Right cardiac atrium (tissue), 5 donors: ENCODE measurements at regions not wholly inside any gene's neighbourhood (a gene's known extent, or its start where the extent isn't known, plus 50 kb on each side); places are given as distances from the start of the nearest gene placed in this dataset.

Experiments used
- ATAC-seq, 2 donors: fragments of 200-7000 bp; cut with Tn5 transposase; one replicate each; pipeline versions ENCODE4 v1.8.0 to v1.9.1; 2020; ENCODE audit warnings: moderate library complexity in 2 of 2, mild to moderate bottlenecking in 1 of 2
- DNase-seq, 3 donors: peaks; one replicate each; pipeline ENCODE4 v3.0.0-alpha.2; 2020
- H3K27ac ChIP-seq: one replicate; pipeline ENCODE4 v1.5.1; 2013; ENCODE audit warnings: mild to moderate bottlenecking, low read length, control low read depth, moderate library complexity
- H3K27me3 ChIP-seq: one replicate; pipeline ENCODE4 v1.6.1; 2013; ENCODE audit not compliant: control insufficient read depth, insufficient read depth
- H3K4me1 ChIP-seq: one replicate; pipeline ENCODE4 v1.6.1; 2013; ENCODE audit warnings: low read length; ENCODE audit not compliant: control insufficient read depth, insufficient read depth
- H3K4me3 ChIP-seq: one replicate; pipeline ENCODE4 v1.5.1; 2013; ENCODE audit warnings: low read length, control low read depth
- H3K9me3 ChIP-seq: one replicate; pipeline ENCODE4 v1.6.1; 2013; ENCODE audit warnings: low read length; ENCODE audit not compliant: control insufficient read depth
- WGBS: extraction: QIAGEN DNeasy Blood & Tissue Kit; methylation state at CpG from one replicate; pipeline ENCODE4 v1.1.7; 2013; 5-methylcytosine and 5-hydroxymethylcytosine counted together
- intact Hi-C, 4 donors: fragments of 100-400 bp; cut with DNase I; formaldehyde crosslinking; loops; one replicate each; pipeline versions ENCODE4 v1.11.0 to v1.14.0; 2022 to 2023
- donor health status: healthy with polysubstance abuse.
- donor health status: DM: no; HTN: yes; CAD: no.
- donor health status: DM: no; HTN: no; CAD: no.
- donor health status: DM: no; HTN: yes; CAD: no; lungs with severe emphysema.
- donor health status: DM: yes; HTN: yes; CAD: no.

DNA sequence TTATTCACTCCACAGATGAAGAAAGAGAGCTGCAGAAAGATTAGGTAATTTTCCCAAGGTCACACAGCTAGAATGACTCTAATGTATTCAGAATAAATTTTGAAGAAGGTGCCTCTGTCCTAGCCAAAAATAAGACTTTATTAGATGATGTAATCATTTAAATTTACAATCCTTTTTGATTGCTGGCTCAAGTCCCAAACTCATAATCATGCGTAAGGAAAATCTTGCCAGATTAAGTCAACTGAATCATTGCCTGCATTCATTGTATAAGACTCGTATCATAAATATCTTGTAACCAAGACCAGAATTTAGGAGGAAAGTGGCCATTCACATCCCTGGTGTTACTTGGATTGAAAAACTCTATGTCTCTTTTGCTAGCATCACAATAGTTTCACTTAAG is 53.1 kb upstream of the STK39 start:
- WGBS, result 67% methylated on average over 2 of the region's 2 CpGs
- ATAC-seq, result no peak
- DNase-seq, result no peak
- H3K4me1 ChIP-seq, result no peaks in the 10 kb centered on the region
- H3K4me3 ChIP-seq, result no peak overlapping the region
- H3K27ac ChIP-seq, result no peak overlapping the region
- no peaks in the 10 kb centered on the region for H3K27me3 ChIP-seq
- intact Hi-C loops, result no loop called here
- H3K9me3 ChIP-seq, result no peaks in the 10 kb centered on the region

DNA sequence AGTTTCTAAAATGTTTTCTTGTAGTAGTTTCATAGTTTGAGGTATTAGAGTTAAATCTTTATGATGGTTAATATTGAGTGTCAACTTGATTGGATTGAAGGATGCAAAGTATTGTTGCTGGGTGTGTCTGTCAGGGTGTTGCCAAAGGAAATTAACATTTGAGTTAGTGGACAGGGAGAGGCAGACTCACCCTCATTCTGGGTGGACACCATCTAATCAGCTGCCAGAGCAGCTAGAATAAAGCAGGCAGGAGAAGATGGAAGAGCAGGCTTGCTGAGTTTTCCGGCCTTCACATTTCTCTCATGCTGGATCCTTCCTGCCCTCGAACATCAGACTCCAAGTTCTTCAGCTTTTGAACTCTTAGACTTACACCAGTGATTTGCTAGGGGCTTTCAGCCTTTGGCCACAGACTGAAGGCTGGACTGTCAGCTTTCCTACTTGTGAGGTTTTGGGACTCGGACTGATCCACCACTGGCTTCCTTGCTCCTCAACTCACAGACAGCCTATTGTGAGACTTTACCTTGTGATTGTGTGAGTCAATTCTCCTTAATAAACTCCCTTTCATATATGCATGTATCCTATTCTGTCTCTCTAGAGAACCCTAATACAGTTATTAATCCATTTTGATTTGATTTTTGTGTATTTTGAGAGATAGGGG is 56.8 kb upstream of the STK39 start:
- Histone ChIP-seq H3K27ac (no peak overlapping the region), H3K27me3 (no peaks in the 10 kb centered on the region), H3K9me3 (no peaks in the 10 kb centered on the region), H3K4me3 (no peak overlapping the region), H3K4me1 (no peaks in the 10 kb centered on the region)
- WGBS, result 97% methylated on average over 3 of the region's 3 CpGs
- no peak for ATAC-seq
- no peak for DNase-seq
- intact Hi-C loops, result no loop called here

DNA sequence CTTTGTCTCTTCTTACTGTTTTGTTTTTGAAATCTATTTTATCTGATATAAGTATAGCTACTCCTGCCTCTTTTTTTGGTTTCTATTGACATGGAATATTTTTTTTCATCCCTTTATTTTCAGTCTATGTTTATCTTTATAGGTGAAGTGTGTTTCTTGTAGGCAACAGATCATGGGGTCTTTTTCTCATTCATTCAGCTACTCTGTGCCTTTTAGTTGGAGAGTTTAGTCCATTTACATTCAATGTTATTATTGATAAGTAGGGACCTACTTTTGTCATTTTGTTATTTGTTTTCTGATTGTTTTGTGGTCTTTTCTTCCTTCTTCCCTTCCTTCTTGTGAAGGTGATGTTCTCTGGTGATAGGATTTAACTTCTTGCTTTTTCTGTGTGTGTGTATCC is 60.0 kb upstream of the STK39 start:
- intact Hi-C loops, result no loop called here
- no peak overlapping the region for H3K27ac ChIP-seq
- no peak for ATAC-seq

DNA sequence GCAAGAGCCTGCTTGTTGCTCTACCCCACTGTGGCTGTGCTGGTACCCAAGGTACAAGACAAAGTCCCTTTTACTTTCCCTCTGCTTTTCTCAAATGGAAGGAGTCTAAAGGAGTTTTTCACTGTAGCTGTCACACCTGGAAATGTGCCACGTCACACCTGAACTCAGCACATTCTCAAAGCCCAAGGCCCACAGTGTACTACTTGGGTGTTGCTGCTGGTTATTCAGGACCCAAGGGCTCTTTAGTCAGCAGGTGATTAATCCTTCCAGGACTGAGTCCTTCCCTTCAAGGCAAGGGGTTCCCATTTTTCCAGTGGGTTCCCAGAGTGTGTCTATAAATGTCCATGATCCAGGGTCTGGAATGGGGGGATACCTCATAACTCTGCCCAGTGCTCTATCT is 63.2 kb upstream of the STK39 start:
- no peak overlapping the region for H3K27ac ChIP-seq
- no peaks in the 10 kb centered on the region for H3K4me1 ChIP-seq

More for the DNA sequence above, 60.0 kb upstream of the STK39 start:
- DNase-seq, result no peak
- H3K27me3 ChIP-seq, result no peaks in the 10 kb centered on the region
- no peak overlapping the region for H3K4me3 ChIP-seq
- H3K9me3 ChIP-seq, result no peaks in the 10 kb centered on the region
- H3K4me1 ChIP-seq, result no peaks in the 10 kb centered on the region

DNA sequence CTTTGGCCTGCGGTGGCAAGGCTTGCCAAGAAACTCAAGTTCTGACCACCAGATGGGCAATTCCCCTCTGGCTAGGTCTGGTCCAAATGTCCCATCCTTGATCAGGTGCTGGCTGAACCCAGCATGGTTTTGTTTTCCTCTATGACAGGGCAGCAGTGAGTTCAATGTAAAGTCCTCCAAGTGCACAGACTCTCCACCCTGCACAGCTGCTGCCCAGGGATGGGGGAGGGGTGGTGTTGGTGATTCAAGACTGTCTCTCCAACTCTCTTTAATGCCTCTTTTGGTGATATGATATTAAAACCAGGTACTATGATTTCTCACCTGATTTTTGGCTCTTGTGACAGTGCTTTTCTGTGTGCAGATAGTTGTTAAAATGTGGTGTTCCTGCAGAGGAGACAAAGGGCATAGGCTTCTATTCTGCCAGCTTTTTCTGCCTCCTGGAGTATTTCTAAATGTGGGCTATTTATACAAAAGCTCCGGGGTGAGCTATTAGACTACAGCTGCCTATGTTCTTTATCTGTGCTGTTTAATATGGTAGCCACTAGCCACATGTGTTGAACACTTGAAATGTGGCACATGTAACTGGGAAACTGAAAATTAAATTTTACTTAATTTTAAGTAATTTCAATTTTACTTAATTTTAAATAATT is 64.0 kb upstream of the STK39 start:
- no peaks in the 10 kb centered on the region for H3K27me3 ChIP-seq
- H3K9me3 ChIP-seq, result no peaks in the 10 kb centered on the region
- WGBS, result 63% methylated on average over 2 of the region's 2 CpGs
- no peak for DNase-seq
- H3K4me1 ChIP-seq, result peaks cover 2% of the 10 kb centered on the region
- peak in 1 of 2 donors; percentile 29 for ATAC-seq
- no peak overlapping the region for H3K27ac ChIP-seq
- intact Hi-C loops, result loop anchor here in 1 of 4 donors (10.0 kb wide), 1 partner anchor 157 kb away; no protein-coding TSS in a partner anchor
- H3K4me3 ChIP-seq, result no peak overlapping the region

More for the DNA sequence above, 63.2 kb upstream of the STK39 start:
- DNase-seq, result no peak
- intact Hi-C loops, result loop anchor here in 1 of 4 donors (10.0 kb wide), 1 partner anchor 156 kb away; no protein-coding TSS in a partner anchor
- H3K27me3 ChIP-seq, result no peaks in the 10 kb centered on the region
- WGBS, result 93% methylated on average over 1 of the region's 1 CpG
- no peaks in the 10 kb centered on the region for H3K9me3 ChIP-seq
- no peak for ATAC-seq
- H3K4me3 ChIP-seq, result no peak overlapping the region

DNA sequence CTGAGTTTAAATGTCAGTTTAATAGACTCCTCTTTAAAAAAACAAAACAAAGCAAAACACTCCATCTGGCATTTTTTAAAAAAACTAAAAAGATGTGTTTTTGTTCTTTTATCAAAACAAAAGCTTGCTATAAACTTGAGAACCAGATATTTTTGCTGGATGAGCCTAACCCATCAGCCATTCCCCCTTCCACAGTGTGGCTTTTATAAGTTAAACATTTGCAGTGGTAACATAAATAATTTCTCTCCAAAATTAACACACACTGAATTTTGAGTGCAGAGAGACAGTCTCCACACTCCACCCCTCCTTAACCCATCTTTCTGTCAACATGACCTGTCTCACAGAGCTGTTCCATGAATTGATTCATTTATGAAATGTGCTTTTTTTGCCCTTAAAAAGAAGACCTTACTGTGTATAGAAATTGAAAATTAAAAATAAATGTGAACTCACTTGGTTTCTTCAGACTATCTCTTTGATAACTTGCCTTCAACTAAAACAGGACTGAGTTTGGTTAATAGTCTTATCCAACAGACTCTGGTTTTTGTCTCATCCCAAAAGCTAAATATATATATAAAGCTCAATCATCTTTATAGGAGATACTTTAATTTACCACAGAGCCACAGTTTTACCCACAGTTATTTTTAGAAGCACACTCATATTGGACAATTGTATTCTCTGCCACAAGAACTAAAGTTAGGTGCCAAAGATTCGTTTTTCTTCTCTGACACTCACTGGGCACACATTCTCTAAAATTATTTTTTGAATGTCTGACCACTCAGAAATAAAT is 64.8 kb upstream of the STK39 start:
- Histone ChIP-seq H3K9me3 (no peaks in the 10 kb centered on the region), H3K4me1 (peaks cover 2% of the 10 kb centered on the region), H3K27me3 (no peaks in the 10 kb centered on the region), H3K4me3 (no peak overlapping the region), H3K27ac (no peak overlapping the region)
- no peak for ATAC-seq
- WGBS, result 9% methylated on average over 1 of the region's 1 CpG
- DNase-seq, result no peak
- intact Hi-C loops, result loop anchor here in 1 of 4 donors (10.0 kb wide), 1 partner anchor 157 kb away; no protein-coding TSS in a partner anchor

DNA sequence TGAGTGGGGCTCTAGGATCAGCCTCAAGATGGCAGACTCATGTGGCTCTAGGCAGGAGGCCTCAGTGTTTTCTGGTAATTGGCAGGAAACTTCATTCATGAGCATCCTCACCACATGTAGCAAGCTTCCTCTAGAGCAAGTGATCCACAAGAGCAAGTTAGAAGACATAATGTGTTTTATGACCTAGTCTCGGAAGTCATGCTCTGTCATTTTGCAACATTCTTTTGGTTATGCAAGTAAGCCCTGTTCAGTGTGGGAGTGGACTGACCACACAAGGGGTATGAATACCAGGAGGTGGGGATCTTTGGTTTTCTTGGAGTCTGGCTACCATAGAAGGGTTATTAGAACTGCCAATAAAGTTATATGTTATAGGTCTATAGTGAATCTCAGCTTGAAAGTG is 66.8 kb upstream of the STK39 start:
- 90% methylated on average over 1 of the region's 1 CpG for WGBS
- Histone ChIP-seq H3K27me3 (no peaks in the 10 kb centered on the region), H3K9me3 (no peaks in the 10 kb centered on the region), H3K4me1 (peaks cover 2% of the 10 kb centered on the region), H3K4me3 (no peak overlapping the region), H3K27ac (no peak overlapping the region)
- DNase-seq, result no peak
- intact Hi-C loops, result loop anchor here in 1 of 4 donors (10.0 kb wide), 1 partner anchor 159 kb away; no protein-coding TSS in a partner anchor
- no peak for ATAC-seq

DNA sequence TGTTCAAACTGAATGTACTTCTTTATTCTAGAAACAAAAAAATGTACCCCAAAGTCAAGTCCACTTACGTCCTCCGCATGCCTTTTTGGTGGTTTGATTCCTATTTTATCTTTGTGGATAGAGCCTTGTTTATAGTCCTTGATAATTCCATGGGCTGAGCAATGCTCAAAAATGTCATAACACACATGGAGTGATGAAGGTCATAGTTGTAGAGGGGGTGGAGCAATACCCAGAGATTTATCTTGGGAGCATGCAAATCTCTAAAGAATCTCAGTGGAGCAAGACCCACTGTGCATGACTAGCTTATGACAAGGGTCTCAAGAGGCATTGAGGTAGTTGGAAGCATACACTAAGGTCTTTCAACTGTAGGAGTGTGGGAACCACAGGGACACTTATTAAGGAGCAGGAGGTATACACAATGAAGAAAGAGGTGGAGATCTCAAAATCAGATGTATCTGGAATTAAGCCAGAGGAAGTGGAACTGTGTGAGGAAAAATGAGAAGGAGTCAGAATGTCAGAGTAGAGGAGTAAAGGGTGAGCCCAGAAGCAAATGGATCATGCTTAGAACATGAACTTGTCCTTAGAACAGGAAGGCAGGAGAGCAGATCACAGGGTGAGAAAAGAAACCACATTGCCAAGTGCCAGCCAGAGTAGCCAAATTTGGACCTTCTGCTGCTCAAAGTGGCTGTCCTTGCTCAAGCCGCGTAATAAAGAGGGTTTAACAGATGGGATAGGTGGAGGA is 68.1 kb upstream of the STK39 start:
- Histone ChIP-seq H3K4me3 (no peak overlapping the region), H3K4me1 (peaks cover 2% of the 10 kb centered on the region), H3K27ac (peak overlapping the region; percentile 17), H3K27me3 (no peaks in the 10 kb centered on the region), H3K9me3 (no peaks in the 10 kb centered on the region)
- 66% methylated on average over 4 of the region's 4 CpGs for WGBS
- DNase-seq (no peak), ATAC-seq (peak; percentile 32 to 65)
- intact Hi-C loops, result loop anchor here in 1 of 4 donors (10.0 kb wide), 1 partner anchor 161 kb away; no protein-coding TSS in a partner anchor

DNA sequence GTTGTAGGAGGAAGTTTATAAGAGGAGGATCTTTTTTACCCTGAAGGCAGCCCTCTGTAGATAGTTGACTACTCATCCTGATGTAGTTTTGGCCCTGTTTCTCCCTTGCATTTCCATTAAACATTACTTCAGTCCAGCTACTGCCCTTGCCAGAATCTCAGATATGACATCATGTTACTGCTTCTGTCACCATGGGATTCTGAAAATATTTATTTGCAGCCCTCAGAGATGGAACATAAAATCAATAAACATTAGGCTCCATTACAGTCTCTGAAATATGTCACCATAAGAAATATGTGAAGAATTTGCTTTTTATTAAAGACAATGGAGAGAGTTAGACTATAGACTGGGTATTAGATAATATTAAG is 68.7 kb upstream of the STK39 start:
- Histone ChIP-seq H3K4me3 (no peak overlapping the region), H3K27ac (peak overlapping the region; percentile 17), H3K9me3 (no peaks in the 10 kb centered on the region), H3K4me1 (peaks cover 2% of the 10 kb centered on the region), H3K27me3 (no peaks in the 10 kb centered on the region)
- ATAC-seq (peak; percentile 44 to 66), DNase-seq (no peak)
- intact Hi-C loops, result loop anchor here in 1 of 4 donors (10.0 kb wide), 1 partner anchor 161 kb away; no protein-coding TSS in a partner anchor

DNA sequence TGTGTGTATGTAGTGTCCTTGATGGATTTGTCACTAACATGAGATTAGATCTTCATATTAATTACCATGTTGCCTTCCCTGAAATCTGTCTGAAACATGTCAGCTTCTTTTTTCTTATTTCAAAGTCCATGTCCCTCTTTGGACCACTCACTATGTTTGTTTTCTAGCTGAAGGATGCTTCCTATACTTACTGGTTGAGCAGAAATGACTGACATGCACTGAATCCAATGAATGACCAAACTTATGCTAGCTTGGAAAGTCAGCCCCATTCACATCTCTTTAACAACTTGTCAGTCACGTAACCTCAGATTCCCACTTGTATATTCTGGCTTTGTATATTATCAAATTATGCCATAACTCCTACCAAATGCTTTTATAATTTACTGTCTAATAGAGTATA is 69.9 kb upstream of the STK39 start:
- intact Hi-C loops, result loop anchor here in 1 of 4 donors (10.0 kb wide), 1 partner anchor 162 kb away; no protein-coding TSS in a partner anchor

More for the DNA sequence above, 69.9 kb upstream of the STK39 start:
- DNase-seq, result no peak
- peaks cover 2% of the 10 kb centered on the region for H3K4me1 ChIP-seq
- no peaks in the 10 kb centered on the region for H3K9me3 ChIP-seq
- no peaks in the 10 kb centered on the region for H3K27me3 ChIP-seq
- no peak overlapping the region for H3K27ac ChIP-seq
- no peak for ATAC-seq
- H3K4me3 ChIP-seq, result no peak overlapping the region
- WGBS, result 93% methylated on average over 1 of the region's 1 CpG
